AG09319 (cell line): ENCODE measurements at regions not wholly inside any gene's neighbourhood (a gene's known extent, or its start where the extent isn't known, plus 50 kb on each side); places are given as distances from the start of the nearest gene placed in this dataset.

ENCODE experiments used
- DNase-seq: peaks from one replicate; pipeline ENCODE4 v3.0.0-alpha.2; 2010; ENCODE audit warnings: low read depth; ENCODE audit errors: extremely low read depth
- TF ChIP-seq, protein P1 (sequence below): IDR thresholded peaks from 2 replicates; pipeline ENCODE4 v1.5.1; 2011; ENCODE audit warnings: low read depth, mild to moderate bottlenecking, inconsistent platforms, low read length, moderate library complexity

DNA sequence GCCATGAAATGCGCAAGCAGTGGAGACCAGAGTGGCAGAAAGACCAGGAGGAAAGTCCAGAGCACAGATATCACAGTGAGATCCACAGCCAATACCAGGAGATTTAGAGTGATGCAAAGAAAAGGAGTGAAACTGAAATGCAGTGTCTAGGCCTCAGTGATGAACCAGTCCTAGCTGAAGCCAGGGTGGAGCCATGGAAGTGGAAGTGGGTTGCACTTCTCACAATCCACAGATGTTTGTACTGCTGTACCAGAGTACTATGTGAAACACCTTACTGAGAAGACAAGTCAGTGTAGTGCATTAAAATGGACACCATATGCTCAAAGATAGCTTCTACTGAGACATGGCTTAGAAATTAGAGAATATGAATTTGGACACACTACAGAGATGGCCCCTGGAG, 403.3 kb downstream of the HNRNPD start:
- TF ChIP-seq, protein P1, sequence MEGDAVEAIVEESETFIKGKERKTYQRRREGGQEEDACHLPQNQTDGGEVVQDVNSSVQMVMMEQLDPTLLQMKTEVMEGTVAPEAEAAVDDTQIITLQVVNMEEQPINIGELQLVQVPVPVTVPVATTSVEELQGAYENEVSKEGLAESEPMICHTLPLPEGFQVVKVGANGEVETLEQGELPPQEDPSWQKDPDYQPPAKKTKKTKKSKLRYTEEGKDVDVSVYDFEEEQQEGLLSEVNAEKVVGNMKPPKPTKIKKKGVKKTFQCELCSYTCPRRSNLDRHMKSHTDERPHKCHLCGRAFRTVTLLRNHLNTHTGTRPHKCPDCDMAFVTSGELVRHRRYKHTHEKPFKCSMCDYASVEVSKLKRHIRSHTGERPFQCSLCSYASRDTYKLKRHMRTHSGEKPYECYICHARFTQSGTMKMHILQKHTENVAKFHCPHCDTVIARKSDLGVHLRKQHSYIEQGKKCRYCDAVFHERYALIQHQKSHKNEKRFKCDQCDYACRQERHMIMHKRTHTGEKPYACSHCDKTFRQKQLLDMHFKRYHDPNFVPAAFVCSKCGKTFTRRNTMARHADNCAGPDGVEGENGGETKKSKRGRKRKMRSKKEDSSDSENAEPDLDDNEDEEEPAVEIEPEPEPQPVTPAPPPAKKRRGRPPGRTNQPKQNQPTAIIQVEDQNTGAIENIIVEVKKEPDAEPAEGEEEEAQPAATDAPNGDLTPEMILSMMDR, result no peak
- DNase-seq, result no peak

DNA sequence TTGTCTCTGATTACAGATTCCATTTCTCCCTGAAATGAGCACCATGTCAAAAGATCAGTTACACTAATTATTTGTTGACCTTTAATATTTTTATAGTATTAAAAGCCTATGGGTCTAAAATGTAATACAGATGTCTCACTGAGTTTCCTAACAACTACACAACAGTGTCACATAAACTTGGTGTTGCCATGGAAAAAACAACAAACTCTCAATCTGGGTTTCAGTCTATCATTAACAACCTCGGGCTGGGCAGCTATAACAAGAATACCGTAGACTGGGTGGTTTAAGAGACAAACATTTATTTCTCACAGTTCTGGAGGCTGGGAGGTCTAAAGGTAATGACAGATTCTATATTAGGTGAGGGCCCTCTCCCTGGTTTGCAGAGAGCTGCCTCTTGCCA, 407.1 kb downstream of the HNRNPD start:
- no peak for DNase-seq
- TF ChIP-seq, protein P1, result no peak

DNA sequence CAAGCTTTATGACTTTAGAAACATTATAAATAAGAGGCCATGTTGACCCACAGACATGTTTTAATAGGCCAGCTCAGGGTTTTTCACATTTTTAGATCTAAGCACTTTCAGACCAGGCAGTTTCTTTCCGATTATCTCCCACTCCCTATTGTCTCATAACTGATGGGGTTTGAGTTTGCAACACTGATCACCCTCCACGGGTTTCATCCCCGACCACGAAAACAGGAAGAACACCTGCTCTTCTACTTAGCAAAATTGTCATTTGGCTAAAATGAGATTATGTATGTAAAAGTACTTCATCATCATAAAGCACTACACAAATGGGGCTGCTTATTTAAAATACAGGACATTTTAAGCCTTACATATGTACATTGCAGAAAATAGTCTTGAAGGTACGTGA, 407.9 kb downstream of the HNRNPD start:
- DNase-seq, result no peak
- TF ChIP-seq, protein P1, result no peak

DNA sequence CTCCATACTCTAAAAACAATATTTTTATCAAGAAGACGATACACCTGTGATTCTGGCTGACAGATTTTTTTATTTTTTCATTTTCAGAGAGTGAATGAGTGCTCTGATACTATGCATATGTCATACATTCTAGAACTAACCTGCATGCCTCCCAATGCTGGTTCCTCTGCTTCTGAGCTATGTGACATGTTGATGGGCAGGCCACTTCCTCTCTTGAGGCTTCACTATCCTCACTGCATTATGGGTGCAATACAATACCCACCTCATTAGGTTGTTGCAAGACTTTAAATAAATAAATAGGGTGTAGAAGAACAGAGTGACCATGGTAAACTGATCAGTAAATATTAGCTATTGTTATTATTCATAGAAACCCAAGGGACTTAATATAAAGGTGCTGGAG, 408.3 kb downstream of the HNRNPD start:
- no peak for DNase-seq
- TF ChIP-seq, protein P1, result no peak

DNA sequence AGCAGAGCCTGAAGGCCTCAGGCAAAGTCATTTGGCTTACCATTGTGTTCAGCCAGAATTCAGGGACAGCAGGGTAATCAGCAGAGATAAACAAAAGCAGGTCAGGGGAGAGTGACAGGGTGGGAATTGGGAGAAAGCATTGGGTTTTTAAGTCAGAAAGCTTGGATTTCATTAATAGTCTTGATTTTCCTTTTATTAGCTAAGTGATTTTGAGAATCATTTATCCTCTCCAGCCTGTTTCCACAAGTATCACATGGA, 410.1 kb downstream of the HNRNPD start:
- TF ChIP-seq, protein P1, result no peak
- no peak for DNase-seq

DNA sequence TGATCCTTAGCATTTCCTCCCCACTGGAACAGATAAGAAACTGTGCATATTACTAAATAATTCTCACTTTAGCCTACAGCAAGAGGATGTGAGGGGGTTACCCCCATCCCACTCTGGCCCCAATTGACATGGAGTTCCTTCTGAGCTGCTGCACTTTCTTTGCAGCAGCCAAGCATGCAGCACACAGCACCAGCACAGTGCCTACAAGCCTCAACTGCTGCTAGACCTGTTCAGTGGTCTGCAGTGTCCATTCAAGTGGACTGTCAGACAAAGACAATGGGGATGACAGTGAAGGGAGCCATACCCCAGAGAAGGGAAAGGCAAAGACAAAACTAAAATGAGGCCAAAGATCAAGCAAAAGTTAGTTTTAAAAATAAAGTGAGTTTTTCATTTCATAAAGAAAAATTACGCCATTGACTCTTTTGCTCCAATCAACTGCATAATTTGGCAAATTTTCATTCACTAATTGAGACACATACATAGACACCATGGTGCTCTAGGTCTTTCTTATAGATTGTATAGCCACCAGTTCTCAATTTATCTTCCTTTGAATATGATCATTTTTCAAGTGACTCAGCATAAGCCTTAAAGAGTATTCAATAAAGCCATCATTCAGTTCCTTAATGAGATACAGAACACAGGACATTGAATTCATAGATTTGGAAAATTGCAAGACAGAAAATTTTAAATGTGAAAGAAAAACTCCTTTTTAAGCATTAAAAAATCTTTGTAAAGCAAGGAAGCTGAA, 410.6 kb downstream of the HNRNPD start:
- DNase-seq, result no peak
- TF ChIP-seq, protein P1, result no peak

DNA sequence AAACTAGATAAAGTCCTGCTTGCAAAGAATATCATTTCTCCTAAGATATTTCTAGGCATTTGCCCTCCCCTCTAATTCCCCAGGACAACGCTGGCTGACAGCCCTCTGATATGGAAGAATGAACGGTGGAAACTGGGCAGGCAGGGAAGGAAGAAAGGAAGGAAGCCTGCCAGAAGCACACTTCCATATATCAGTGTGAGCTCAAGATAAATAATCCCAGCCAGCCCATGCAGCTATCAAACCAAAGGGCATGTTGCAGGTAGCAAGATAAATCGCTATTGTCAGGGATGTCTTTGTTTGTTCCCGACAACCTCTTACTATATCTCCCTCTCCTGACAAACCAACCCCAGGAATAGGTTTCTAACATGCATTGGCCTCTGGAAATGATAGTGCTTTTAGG, 412.8 kb downstream of the HNRNPD start:
- DNase-seq, result no peak
- TF ChIP-seq, protein P1, result no peak
